BJ (cell line): ENCODE measurements at regions not wholly inside any gene's neighbourhood (a gene's known extent, or its start where the extent isn't known, plus 50 kb on each side); places are given as distances from the start of the nearest gene placed in this dataset.

ENCODE experiments used
- CTCF ChIA-PET: fragments of 350-600 bp; formaldehyde crosslinking; extraction: SDS; loops from one replicate; lab custom pipeline; 2021; ENCODE audit warnings: antibody characterized with exemption, inconsistent platforms; lab: Yijun Ruan, JAX
- POLR2A ChIA-PET: fragments of 300-600 bp; sonication (Branson Sonifier 250); formaldehyde crosslinking; extraction: SDS; loops from one replicate; lab custom pipeline; 2021; ENCODE audit warnings: antibody characterized with exemption; lab: Charles Lee
- DNase-seq: peaks from one replicate; pipeline ENCODE4 v3.0.0-alpha.2; 2011; ENCODE audit warnings: low read depth
- H3K27me3 ChIP-seq: 2 replicates; pipeline ENCODE4 v1.6.0; 2011; ENCODE audit warnings: low read length; ENCODE audit not compliant: control insufficient read depth, insufficient read depth
- H3K36me3 ChIP-seq: 2 replicates; pipeline ENCODE4 v1.5.1; 2011; ENCODE audit warnings: low read length; ENCODE audit not compliant: control insufficient read depth, insufficient read depth
- H3K4me3 ChIP-seq: 2 replicates; pipeline ENCODE4 v1.5.1; 2011; ENCODE audit warnings: low read depth, mild to moderate bottlenecking, control low read depth, low read length
- CTCF ChIP-seq: IDR thresholded peaks from 2 replicates; pipeline ENCODE4 v1.5.1; 2011; ENCODE audit warnings: low read depth, mild to moderate bottlenecking, control low read depth, inconsistent platforms, low read length, moderate library complexity; ENCODE audit not compliant: insufficient read depth

- TF ChIP-seq CTCF = no peak
- POLR2A ChIA-PET = no interaction called here
- CTCF ChIA-PET = interaction anchor here (0.9 kb wide), 1 partner anchor 16 kb away, joined by 5 read pairs; no protein-coding TSS in a partner anchor
- no peak for DNase-seq
- Histone ChIP-seq H3K36me3 (no peaks in the 10 kb centered on the region), H3K4me3 (no peak overlapping the region), H3K27me3 (no peaks in the 10 kb centered on the region)
Observed at GRCh38 chr6:142005021-142005420, 127.7 kb upstream of the GJE1 start.

GRCh38 chr6:142002825-142003405, 129.8 kb upstream of the GJE1 start:
- no peak for TF ChIP-seq CTCF
- POLR2A ChIA-PET = no interaction called here

GRCh38 chr6:141996823-141997222, 135.9 kb upstream of the GJE1 start:
- Histone ChIP-seq H3K36me3 (no peaks in the 10 kb centered on the region), H3K4me3 (no peak overlapping the region), H3K27me3 (no peaks in the 10 kb centered on the region)
- no peak for DNase-seq
- CTCF ChIA-PET = interaction anchor here (1.2 to 1.9 kb wide), 2 partner anchors 8 to 115 kb away, joined by 4 to 8 read pairs; no protein-coding TSS in a partner anchor
- POLR2A ChIA-PET = interaction anchor here (0.7 kb wide), 1 partner anchor 12 kb away, joined by 3 read pairs; no protein-coding TSS in a partner anchor
- TF ChIP-seq CTCF = no peak

More at GRCh38 chr6:142002825-142003405, 129.8 kb upstream of the GJE1 start:
- Histone ChIP-seq H3K4me3 (no peak overlapping the region), H3K36me3 (no peaks in the 10 kb centered on the region), H3K27me3 (no peaks in the 10 kb centered on the region)
- CTCF ChIA-PET = no interaction called here
- DNase-seq = no peak

- H3K36me3 ChIP-seq = no peaks in the 10 kb centered on the region
- H3K27me3 ChIP-seq = no peaks in the 10 kb centered on the region
- TF ChIP-seq CTCF = no peak
- ChIA-PET CTCF (interaction anchor here (1.5 to 4.2 kb wide), 2 partner anchors 115 to 120 kb away, joined by 3 to 45 read pairs; no protein-coding TSS in a partner anchor), POLR2A (no interaction called here)
- DNase-seq = no peak
- no peak overlapping the region for H3K4me3 ChIP-seq
Observed at GRCh38 chr6:141992109-141992508, 140.6 kb upstream of the GJE1 start.

- Histone ChIP-seq H3K36me3 (no peaks in the 10 kb centered on the region), H3K27me3 (no peaks in the 10 kb centered on the region), H3K4me3 (no peak overlapping the region)
- DNase-seq = no peak
- POLR2A ChIA-PET = no interaction called here
- CTCF ChIA-PET = interaction anchor here (0.7 to 4.2 kb wide), 5 partner anchors 49 to 258 kb away, joined by 3 to 45 read pairs (median 4); no protein-coding TSS in a partner anchor
- no peak for TF ChIP-seq CTCF
Observed at GRCh38 chr6:141990840-141991239, 141.9 kb upstream of the GJE1 start.
